OCI-LY7 (cell line): ENCODE measurements at regions not wholly inside any gene's neighbourhood (a gene's known extent, or its start where the extent isn't known, plus 50 kb on each side); places are given as distances from the start of the nearest gene placed in this dataset.

Source experiments
- BruUV-seq: library from RNA; stranded (reverse); fragments of 400-500 nt; replicated peaks from 2 replicates; lab custom pipeline; 2021; lab: Mats Ljungman, UMichigan
- CTCF ChIA-PET: fragments of 300-600 bp; sonication (Branson Sonifier 250); formaldehyde crosslinking; loops from one replicate; lab custom pipeline; 2022; ENCODE audit warnings: antibody characterized with exemption; ENCODE audit not compliant: unreplicated experiment; lab: Charles Lee
- POLR2A ChIA-PET: fragments of 300-600 bp; sonication (Branson Sonifier 250); formaldehyde crosslinking; loops from one replicate; lab custom pipeline; 2022; ENCODE audit warnings: antibody characterized with exemption; lab: Charles Lee
- DNase-seq: peaks from one replicate; pipeline ENCODE4 v3.0.0-alpha.2; 2015; ENCODE audit warnings: low spot score
- H2AFZ ChIP-seq: fragments of 200-600 bp; sonication (generic), shearing (Covaris generic); 2 replicates; pipeline ENCODE4 v1.6.1; 2014; ENCODE audit warnings: mild to moderate bottlenecking, antibody characterized with exemption, low read length, moderate library complexity
- H3K27ac ChIP-seq: fragments of 200-600 bp; sonication (generic); 2 replicates; pipeline ENCODE4 v1.5.1; 2014; ENCODE audit warnings: mixed run types, low read depth, mild to moderate bottlenecking, moderate library complexity, low read length, inconsistent platforms; ENCODE audit not compliant: poor library complexity, severe bottlenecking
- H3K36me3 ChIP-seq: fragments of 200-600 bp; sonication (generic); 2 replicates; pipeline ENCODE4 v1.6.1; 2014; ENCODE audit warnings: mild to moderate bottlenecking, antibody characterized with exemption, low read length, moderate library complexity, mixed read lengths; ENCODE audit not compliant: insufficient read depth
- H3K4me1 ChIP-seq: fragments of 200-600 bp; sonication (generic); 2 replicates; pipeline ENCODE4 v1.5.1; 2014; ENCODE audit warnings: mild to moderate bottlenecking, low read length; ENCODE audit not compliant: insufficient read depth, poor library complexity, severe bottlenecking
- H3K4me2 ChIP-seq: fragments of 200-600 bp; sonication (generic); 2 replicates; pipeline ENCODE4 v1.6.1; 2014; ENCODE audit warnings: mild to moderate bottlenecking, low read length
- H3K4me3 ChIP-seq: fragments of 200-600 bp; sonication (generic); 2 replicates; pipeline ENCODE4 v1.5.1; 2014; ENCODE audit warnings: mild to moderate bottlenecking, low read depth, low read length; ENCODE audit not compliant: poor library complexity, severe bottlenecking
- H3K79me2 ChIP-seq: fragments of 200-600 bp; sonication (generic); 2 replicates; pipeline ENCODE4 v1.6.1; 2016; ENCODE audit warnings: low read depth, mild to moderate bottlenecking, low read length, moderate library complexity, mixed read lengths; ENCODE audit not compliant: insufficient read depth
- H3K9me2 ChIP-seq: fragments of 200-600 bp; sonication (generic); 2 replicates; pipeline ENCODE4 v1.6.1; 2016; ENCODE audit warnings: mild to moderate bottlenecking, low read length, mixed read lengths; ENCODE audit not compliant: insufficient read depth
- H3K9me3 ChIP-seq: fragments of 200-600 bp; sonication (generic); 2 replicates; pipeline ENCODE4 v1.6.1; 2014; ENCODE audit warnings: mild to moderate bottlenecking, mixed run types, low read length, mixed read lengths
- H4K20me1 ChIP-seq: fragments of 200-600 bp; sonication (generic); 2 replicates; pipeline ENCODE4 v1.6.1; 2014; ENCODE audit warnings: mild to moderate bottlenecking, antibody characterized with exemption, low read length, moderate library complexity, mixed read lengths; ENCODE audit not compliant: insufficient read depth
- EZH2phosphoT487 ChIP-seq: fragments of 200-600 bp; sonication (generic); IDR thresholded peaks from 2 replicates; pipeline ENCODE4 v1.6.1; 2018; ENCODE audit warnings: low read depth, borderline replicate concordance, mild to moderate bottlenecking, mixed run types, antibody characterized with exemption, low read length, moderate library complexity, mixed read lengths
- intact Hi-C: fragments of 100-400 bp; cut with micrococcal nuclease; formaldehyde crosslinking; loops from one replicate; pipeline ENCODE4 v1.10.0; 2022; ENCODE audit not compliant: unreplicated experiment
- TF ChIP-seq, protein P1 (sequence below): fragments of 200-600 bp; sonication (generic); conservative IDR thresholded peaks from 2 replicates; pipeline ENCODE4 v1.5.1; 2014; ENCODE audit warnings: mild to moderate bottlenecking, antibody characterized with exemption, low read length, moderate library complexity, mixed read lengths

DNA sequence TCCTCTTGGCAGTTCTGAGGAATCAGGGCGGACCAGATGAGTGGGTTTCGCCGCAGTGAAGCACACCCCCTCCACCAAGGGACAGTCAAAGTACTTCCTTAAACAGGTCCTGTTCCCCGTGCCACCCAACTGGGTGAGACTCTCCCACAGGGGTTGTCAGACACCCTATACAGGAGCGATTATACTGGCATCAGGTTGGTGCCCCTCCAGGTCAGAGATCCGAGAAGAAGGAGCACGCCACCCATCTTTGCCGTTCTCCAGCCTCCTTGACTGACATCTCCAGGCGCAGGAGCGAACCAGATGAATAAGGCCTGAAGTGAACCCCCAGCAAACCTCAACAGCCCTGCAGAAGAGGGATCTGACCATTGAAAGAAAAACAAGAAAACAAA, 108.1 kb upstream of the ZBTB20 start:
- Histone ChIP-seq H2AFZ (no peak overlapping the region), H3K79me2 (no peaks in the 10 kb centered on the region), H3K4me2 (no peak overlapping the region), H3K4me3 (no peak overlapping the region), H3K27ac (no peak overlapping the region), H3K9me2 (no peaks in the 10 kb centered on the region), H3K36me3 (no peaks in the 10 kb centered on the region), H4K20me1 (no peaks in the 10 kb centered on the region), H3K9me3 (no peaks in the 10 kb centered on the region), H3K4me1 (no peaks in the 10 kb centered on the region)
- DNase-seq = no peak
- TF ChIP-seq EZH2phosphoT487 = no peak
- TF ChIP-seq, protein P1, sequence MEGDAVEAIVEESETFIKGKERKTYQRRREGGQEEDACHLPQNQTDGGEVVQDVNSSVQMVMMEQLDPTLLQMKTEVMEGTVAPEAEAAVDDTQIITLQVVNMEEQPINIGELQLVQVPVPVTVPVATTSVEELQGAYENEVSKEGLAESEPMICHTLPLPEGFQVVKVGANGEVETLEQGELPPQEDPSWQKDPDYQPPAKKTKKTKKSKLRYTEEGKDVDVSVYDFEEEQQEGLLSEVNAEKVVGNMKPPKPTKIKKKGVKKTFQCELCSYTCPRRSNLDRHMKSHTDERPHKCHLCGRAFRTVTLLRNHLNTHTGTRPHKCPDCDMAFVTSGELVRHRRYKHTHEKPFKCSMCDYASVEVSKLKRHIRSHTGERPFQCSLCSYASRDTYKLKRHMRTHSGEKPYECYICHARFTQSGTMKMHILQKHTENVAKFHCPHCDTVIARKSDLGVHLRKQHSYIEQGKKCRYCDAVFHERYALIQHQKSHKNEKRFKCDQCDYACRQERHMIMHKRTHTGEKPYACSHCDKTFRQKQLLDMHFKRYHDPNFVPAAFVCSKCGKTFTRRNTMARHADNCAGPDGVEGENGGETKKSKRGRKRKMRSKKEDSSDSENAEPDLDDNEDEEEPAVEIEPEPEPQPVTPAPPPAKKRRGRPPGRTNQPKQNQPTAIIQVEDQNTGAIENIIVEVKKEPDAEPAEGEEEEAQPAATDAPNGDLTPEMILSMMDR = no peak
- ChIA-PET CTCF (no interaction called here), POLR2A (no interaction called here)
- BruUV-seq = no TSS peak
- intact Hi-C loops = no loop called here

DNA sequence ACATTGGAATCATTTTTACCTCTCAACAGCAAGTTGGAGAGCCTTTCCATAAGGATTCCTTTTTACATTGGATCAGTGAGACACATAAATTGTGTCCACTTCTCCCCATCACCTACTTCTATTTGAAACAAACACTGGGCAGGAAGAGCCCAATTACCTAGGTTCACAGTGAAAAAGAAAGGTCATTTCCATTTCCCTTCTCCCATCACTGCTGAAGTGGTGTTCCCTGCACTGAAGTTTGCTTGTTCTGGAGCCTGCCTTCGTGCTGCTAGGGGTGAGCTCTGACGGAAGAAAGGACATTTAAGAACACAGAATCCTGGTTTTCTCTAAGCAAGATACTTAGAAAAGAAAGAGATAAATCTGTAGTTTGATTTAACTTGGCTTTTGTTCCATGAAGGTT, 123.8 kb upstream of the ZBTB20 start:
- BruUV-seq = no TSS peak
- Histone ChIP-seq H3K9me3 (no peaks in the 10 kb centered on the region), H3K79me2 (no peaks in the 10 kb centered on the region), H3K27ac (no peak overlapping the region), H3K4me3 (no peak overlapping the region), H3K4me2 (no peak overlapping the region), H3K36me3 (no peaks in the 10 kb centered on the region), H3K9me2 (no peaks in the 10 kb centered on the region), H3K4me1 (no peaks in the 10 kb centered on the region), H2AFZ (no peak overlapping the region), H4K20me1 (no peaks in the 10 kb centered on the region)
- ChIA-PET POLR2A (no interaction called here), CTCF (no interaction called here)
- no peak for TF ChIP-seq EZH2phosphoT487
- TF ChIP-seq, protein P1 = no peak
- no peak for DNase-seq
- intact Hi-C loops = no loop called here

DNA sequence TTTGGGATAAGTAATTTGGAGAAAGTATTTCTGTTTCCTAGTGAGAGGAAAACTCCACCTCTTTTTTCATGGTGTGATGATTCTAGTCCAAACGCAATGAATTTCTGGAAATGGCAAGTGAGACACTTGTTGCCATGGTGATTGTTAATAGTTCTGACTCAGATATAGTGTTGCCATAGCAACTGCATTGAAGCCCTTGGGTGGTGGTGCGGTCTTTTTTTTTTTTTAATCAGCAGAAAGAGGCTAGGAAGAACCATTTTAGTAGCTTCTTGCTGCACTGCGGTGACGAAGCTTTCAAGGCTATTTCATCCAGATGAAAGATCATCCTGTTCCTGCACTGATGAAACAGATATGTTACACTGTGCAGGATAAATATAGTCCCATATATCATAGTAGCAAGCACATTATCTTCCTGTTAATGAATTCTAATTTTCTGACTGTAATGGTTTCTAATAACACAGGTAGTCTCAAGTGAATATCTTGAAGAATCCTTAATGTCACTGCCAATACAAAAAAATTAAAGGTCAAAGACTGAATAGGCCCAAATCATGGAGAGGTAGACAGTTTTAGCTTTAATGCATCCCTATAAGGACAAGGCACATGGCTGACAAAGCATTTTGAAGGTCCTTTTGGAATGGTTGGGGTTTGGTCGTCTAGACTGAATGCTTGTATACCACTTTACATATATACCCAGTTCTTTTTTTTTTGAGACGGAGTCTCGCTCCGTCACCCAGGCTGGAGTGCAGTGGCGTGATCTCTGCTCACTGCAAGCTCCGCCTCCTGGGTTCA, 125.1 kb upstream of the ZBTB20 start:
- Histone ChIP-seq H3K4me2 (no peak overlapping the region), H4K20me1 (no peaks in the 10 kb centered on the region), H3K79me2 (no peaks in the 10 kb centered on the region), H3K4me1 (no peaks in the 10 kb centered on the region), H3K36me3 (no peaks in the 10 kb centered on the region), H3K9me2 (no peaks in the 10 kb centered on the region), H3K9me3 (no peaks in the 10 kb centered on the region), H3K27ac (no peak overlapping the region), H3K4me3 (no peak overlapping the region), H2AFZ (no peak overlapping the region)
- TF ChIP-seq, protein P1 = no peak
- TF ChIP-seq EZH2phosphoT487 = no peak
- DNase-seq = no peak
- intact Hi-C loops = no loop called here
- BruUV-seq = no TSS peak
- POLR2A ChIA-PET = no interaction called here
- CTCF ChIA-PET = no interaction called here
